GM19463 (cell line): ENCODE measurements at regions not wholly inside any gene's neighbourhood (a gene's known extent, or its start where the extent isn't known, plus 50 kb on each side); places are given as distances from the start of the nearest gene placed in this dataset.

Experiments
- ATAC-seq: cut with Tn5 transposase; IDR thresholded peaks from one replicate; pipeline ENCODE4 v1.9.1; 2021; ENCODE audit warnings: mild to moderate bottlenecking, moderate library complexity; ENCODE audit not compliant: unreplicated experiment

- ATAC-seq = no peak
Measured at GRCh38 chr7:17680026-17680425, 260.3 kb downstream of the SNX13 start.

- ATAC-seq = no peak
Measured at GRCh38 chr7:17680943-17681351, 259.3 kb downstream of the SNX13 start.

GRCh38 chr7:17681965-17682364 is 258.3 kb downstream of the SNX13 start:
- no peak for ATAC-seq

- ATAC-seq = no peak
Measured at GRCh38 chr7:17682586-17682985, 257.7 kb downstream of the SNX13 start.

- no peak for ATAC-seq
Measured at GRCh38 chr7:17685141-17685540, 255.2 kb downstream of the SNX13 start.

- ATAC-seq = no peak
Measured at GRCh38 chr7:17687361-17687760, 252.9 kb downstream of the SNX13 start.

GRCh38 chr7:17689361-17689902 is 250.9 kb downstream of the SNX13 start:
- no peak for ATAC-seq

GRCh38 chr7:17690030-17690429 is 250.3 kb downstream of the SNX13 start:
- peak; percentile 92 for ATAC-seq

GRCh38 chr7:17696422-17696821 is 243.9 kb downstream of the SNX13 start:
- no peak for ATAC-seq

GRCh38 chr7:17697128-17697881 is 243.0 kb downstream of the SNX13 start:
- ATAC-seq = no peak

- ATAC-seq = no peak
Measured at GRCh38 chr7:17699696-17700095, 240.6 kb downstream of the SNX13 start.

- ATAC-seq = no peak
Measured at GRCh38 chr7:17700138-17700537, 240.2 kb downstream of the SNX13 start.

- no peak for ATAC-seq
Measured at GRCh38 chr7:17706275-17706674, 234.0 kb downstream of the SNX13 start.

GRCh38 chr7:17706734-17707133 is 233.6 kb downstream of the SNX13 start:
- peak; percentile 82 for ATAC-seq

- no peak for ATAC-seq
Measured at GRCh38 chr7:17709127-17709526, 231.2 kb downstream of the SNX13 start.

- ATAC-seq = no peak
Measured at GRCh38 chr7:17709599-17709998, 230.7 kb downstream of the SNX13 start.

GRCh38 chr7:17710312-17710711 is 230.0 kb downstream of the SNX13 start:
- ATAC-seq = no peak

GRCh38 chr7:17713584-17713983 is 226.7 kb downstream of the SNX13 start:
- no peak for ATAC-seq

- ATAC-seq = no peak
Measured at GRCh38 chr7:17716816-17717215, 223.5 kb downstream of the SNX13 start.

- ATAC-seq = no peak
Measured at GRCh38 chr7:17719998-17720397, 220.3 kb downstream of the SNX13 start.

- ATAC-seq = no peak
Measured at GRCh38 chr7:17721736-17722285, 218.5 kb downstream of the SNX13 start.

GRCh38 chr7:17722798-17723197 is 217.5 kb downstream of the SNX13 start:
- no peak for ATAC-seq
